Astrocyte (in vitro differentiated cells and primary cell): ENCODE measurements at regions not wholly inside any gene's neighbourhood (a gene's known extent, or its start where the extent isn't known, plus 50 kb on each side); places are given as distances from the start of the nearest gene placed in this dataset.
A peak's percentile ranks its signal among the peaks of the same experiment; 100 is the strongest.

Experiments
- DNase-seq: peaks from one replicate; pipeline ENCODE4 v3.0.0-alpha.2; 2010; ENCODE audit warnings: low read depth
- FAIRE-seq: peaks from 2 replicates; lab custom pipeline; 2011; peaks lifted over from hg19 to GRCh38; lab: Jason Lieb, UNC
- H2AFZ ChIP-seq: 2 replicates; pipeline ENCODE4 v1.6.0; 2012; ENCODE audit warnings: low read depth, low read length, inconsistent platforms
- H3K27ac ChIP-seq: 2 replicates; pipeline ENCODE4 v1.5.1; 2011; ENCODE audit warnings: low read depth, low read length, inconsistent platforms
- H3K27me3 ChIP-seq: 2 replicates; pipeline ENCODE4 v1.6.0; 2011; ENCODE audit warnings: low read length, inconsistent platforms; ENCODE audit not compliant: insufficient read depth
- H3K36me3 ChIP-seq: 2 replicates; pipeline ENCODE4 v1.5.1; 2011; ENCODE audit warnings: low read length, inconsistent platforms; ENCODE audit not compliant: insufficient read depth
- H3K4me1 ChIP-seq: 2 replicates; pipeline ENCODE4 v1.5.1; 2011; ENCODE audit warnings: low read length, inconsistent platforms; ENCODE audit not compliant: insufficient read depth
- H3K4me2 ChIP-seq: 2 replicates; pipeline ENCODE4 v1.6.0; 2012; ENCODE audit warnings: low read length, inconsistent platforms
- H3K4me3 ChIP-seq: 2 replicates; pipeline ENCODE4 v1.5.1; 2011; ENCODE audit warnings: low read depth, mild to moderate bottlenecking, low read length, inconsistent platforms; ENCODE audit not compliant: insufficient read depth
- H3K79me2 ChIP-seq: 2 replicates; pipeline ENCODE4 v1.6.0; 2012; ENCODE audit warnings: mild to moderate bottlenecking, low read length, inconsistent platforms; ENCODE audit not compliant: insufficient read depth
- H3K9ac ChIP-seq: 2 replicates; pipeline ENCODE4 v1.6.0; 2012; ENCODE audit warnings: mild to moderate bottlenecking, low read length, inconsistent platforms
- H3K9me3 ChIP-seq: 2 replicates; pipeline ENCODE4 v1.5.1; 2012; ENCODE audit warnings: low read depth, mild to moderate bottlenecking, low read length, inconsistent platforms; ENCODE audit not compliant: insufficient read depth
- H4K20me1 ChIP-seq: 2 replicates; pipeline ENCODE4 v1.6.0; 2012; ENCODE audit warnings: low read length, inconsistent platforms; ENCODE audit not compliant: insufficient read depth
- H3K27ac Mint-ChIP-seq: one replicate; pipeline ENCODE4 v1.8.0; 2021; ENCODE audit warnings: mild to moderate bottlenecking, mixed read lengths; ENCODE audit not compliant: unreplicated experiment
- H3K27me3 Mint-ChIP-seq: one replicate; pipeline ENCODE4 v1.8.0; 2021; ENCODE audit warnings: low read depth, mixed read lengths; ENCODE audit not compliant: unreplicated experiment
- H3K36me3 Mint-ChIP-seq: one replicate; pipeline ENCODE4 v1.8.0; 2021; ENCODE audit warnings: low read depth, mixed read lengths; ENCODE audit not compliant: unreplicated experiment
- H3K4me1 Mint-ChIP-seq: one replicate; pipeline ENCODE4 v1.8.0; 2021; ENCODE audit warnings: low read depth, mixed read lengths; ENCODE audit not compliant: unreplicated experiment
- H3K4me3 Mint-ChIP-seq: one replicate; pipeline ENCODE4 v1.8.0; 2021; ENCODE audit warnings: mild to moderate bottlenecking, moderate library complexity, mixed read lengths; ENCODE audit not compliant: unreplicated experiment
- H3K9me3 Mint-ChIP-seq: one replicate; pipeline ENCODE4 v1.8.0; 2021; ENCODE audit warnings: mild to moderate bottlenecking, mixed read lengths; ENCODE audit not compliant: unreplicated experiment
- CTCF ChIP-seq: IDR thresholded peaks from 2 replicates; pipeline ENCODE4 v1.5.1; 2011; ENCODE audit warnings: low read depth, mild to moderate bottlenecking, inconsistent platforms, low read length, moderate library complexity; ENCODE audit not compliant: insufficient read depth
- EZH2 ChIP-seq: IDR thresholded peaks from 2 replicates; pipeline ENCODE4 v1.6.1; 2012; ENCODE audit warnings: mild to moderate bottlenecking, low read length, inconsistent platforms; ENCODE audit not compliant: insufficient read depth

GRCh38 chr20:4574356-4574690 lies 111.9 kb upstream of the PRNP start:
- Histone ChIP-seq H3K4me2 (peak overlapping the region; percentile 82), H3K27ac (peak overlapping the region; percentile 94)

GRCh38 chr20:4573564-4574355 lies 112.5 kb upstream of the PRNP start:
- Histone ChIP-seq H3K36me3 (no peaks in the 10 kb centered on the region), H3K4me2 (peak overlapping the region; percentile 82), H3K79me2 (no peaks in the 10 kb centered on the region), H3K9ac (peak overlapping the region; percentile 81), H3K27me3 (no peaks in the 10 kb centered on the region), H4K20me1 (no peaks in the 10 kb centered on the region), H3K4me1 (peaks cover 20% of the 10 kb centered on the region), H2AFZ (peak overlapping the region; percentile 58), H3K4me3 (peak overlapping the region; percentile 44), H3K27ac (peak overlapping the region; percentile 94), H3K9me3 (no peaks in the 10 kb centered on the region)
- Mint-ChIP-seq H3K27me3 (peaks cover 15% of the 10 kb centered on the region), H3K4me1 (peaks cover 6% of the 10 kb centered on the region), H3K36me3 (no peaks in the 10 kb centered on the region), H3K4me3 (no peak overlapping the region), H3K9me3 (no peaks in the 10 kb centered on the region), H3K27ac (no peak overlapping the region)
- no peak for TF ChIP-seq EZH2
- TF ChIP-seq CTCF, result no peak
- FAIRE-seq (peak; percentile 96), DNase-seq (peak; percentile 99)

More at GRCh38 chr20:4574356-4574690, 111.9 kb upstream of the PRNP start:
- Histone ChIP-seq H3K36me3 (no peaks in the 10 kb centered on the region), H3K9me3 (no peaks in the 10 kb centered on the region), H3K79me2 (no peaks in the 10 kb centered on the region), H2AFZ (peak overlapping the region; percentile 58), H3K9ac (peak overlapping the region; percentile 81), H3K4me3 (peak overlapping the region; percentile 44), H3K27me3 (no peaks in the 10 kb centered on the region), H4K20me1 (no peaks in the 10 kb centered on the region), H3K4me1 (peaks cover 20% of the 10 kb centered on the region)
- Mint-ChIP-seq H3K4me1 (peaks cover 6% of the 10 kb centered on the region), H3K27me3 (peaks cover 15% of the 10 kb centered on the region), H3K4me3 (no peak overlapping the region), H3K27ac (no peak overlapping the region), H3K36me3 (no peaks in the 10 kb centered on the region), H3K9me3 (no peaks in the 10 kb centered on the region)
- DNase-seq, result no peak
- FAIRE-seq, result no peak
- TF ChIP-seq CTCF (no peak), EZH2 (no peak)
